ENCODE measurements at regions not wholly inside any gene's neighbourhood (a gene's known extent, or its start where the extent isn't known, plus 50 kb on each side); places are given as distances from the start of the nearest gene placed in this dataset.

GRCh38 chr12:17192721-17193120, 586.8 kb upstream of the LMO3 start:
- TF ChIP-seq CTCF (IDR thresholded peaks at IDR 0.05) = no peak
- TF ChIP-seq POLR2A (IDR thresholded peaks at IDR 0.05) = no peak

Data from uterus (tissue), 2 donors.